GM19463 (cell line): ENCODE measurements at regions not wholly inside any gene's neighbourhood (a gene's known extent, or its start where the extent isn't known, plus 50 kb on each side); places are given as distances from the start of the nearest gene placed in this dataset.
"Not testable (repeated sequence)": the region's sequence is repeated elsewhere in the genome, so short reads cannot be mapped to it uniquely, and the experiment has no call there.

ENCODE experiments used
- ATAC-seq: cut with Tn5 transposase; IDR thresholded peaks from one replicate; pipeline ENCODE4 v1.9.1; 2021; ENCODE audit warnings: mild to moderate bottlenecking, moderate library complexity; ENCODE audit not compliant: unreplicated experiment

DNA sequence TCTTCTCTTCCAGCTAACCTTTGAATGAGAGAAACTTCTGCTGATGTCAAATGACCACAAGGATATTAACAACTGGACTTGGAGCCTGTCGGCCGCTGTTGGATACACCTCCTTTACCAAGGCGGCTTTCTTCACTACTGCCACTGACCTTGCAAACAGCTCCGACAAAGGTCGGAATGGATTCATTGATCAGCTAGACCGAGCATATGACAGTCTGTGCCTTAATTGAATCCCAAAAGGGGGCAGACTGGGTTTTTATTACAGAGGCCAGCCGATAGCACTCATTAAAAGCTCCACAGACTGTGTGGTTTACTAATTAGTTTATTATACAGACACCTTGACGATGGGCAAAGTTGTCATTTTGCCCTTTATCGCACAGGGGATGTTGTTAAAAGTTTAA is 394.5 kb downstream of the RERGL start:
- ATAC-seq, result no peak

DNA sequence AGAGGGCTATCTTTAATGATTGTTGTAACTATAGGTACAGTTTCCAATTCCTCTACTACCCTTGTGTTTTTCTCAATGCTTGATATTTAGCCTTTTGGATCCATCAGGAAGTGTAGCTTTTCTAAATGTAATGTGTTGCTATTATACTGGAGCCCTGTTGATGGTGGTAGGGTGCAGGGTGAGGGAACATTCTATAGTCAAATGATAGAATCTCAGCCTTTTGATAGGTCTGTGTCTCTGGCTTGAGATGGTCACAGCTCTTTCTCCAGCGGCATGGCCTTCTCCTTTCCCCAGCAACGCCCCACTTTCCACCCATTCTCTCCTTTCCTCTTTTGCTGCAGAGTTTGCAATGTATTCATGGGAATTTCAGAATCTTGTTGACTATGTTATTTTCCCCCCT is 398.6 kb downstream of the RERGL start:
- no peak for ATAC-seq

DNA sequence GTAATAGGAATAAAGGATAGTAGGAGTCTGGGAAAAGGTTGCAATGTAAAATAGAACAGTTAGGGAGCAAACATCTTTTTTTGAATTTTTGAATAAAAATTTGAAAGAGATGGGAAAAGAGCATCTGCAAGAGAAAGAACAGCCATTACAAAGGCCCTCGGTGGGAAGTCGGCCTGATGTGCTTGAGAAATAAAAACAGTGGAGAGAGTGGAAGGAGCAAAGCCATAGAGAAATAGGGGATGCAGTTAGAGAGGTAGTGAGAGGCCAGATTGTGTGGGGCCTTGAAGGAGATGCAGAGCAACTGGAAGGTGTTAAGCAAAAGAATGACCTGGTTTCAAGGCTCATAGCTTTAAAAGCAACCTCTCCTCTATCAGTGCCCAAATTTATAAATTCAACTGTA is 409.8 kb downstream of the RERGL start:
- ATAC-seq, result no peak

- ATAC-seq, result no peak
Measured at GRCh38 chr12:17666641-17667324, 423.2 kb downstream of the RERGL start.

DNA sequence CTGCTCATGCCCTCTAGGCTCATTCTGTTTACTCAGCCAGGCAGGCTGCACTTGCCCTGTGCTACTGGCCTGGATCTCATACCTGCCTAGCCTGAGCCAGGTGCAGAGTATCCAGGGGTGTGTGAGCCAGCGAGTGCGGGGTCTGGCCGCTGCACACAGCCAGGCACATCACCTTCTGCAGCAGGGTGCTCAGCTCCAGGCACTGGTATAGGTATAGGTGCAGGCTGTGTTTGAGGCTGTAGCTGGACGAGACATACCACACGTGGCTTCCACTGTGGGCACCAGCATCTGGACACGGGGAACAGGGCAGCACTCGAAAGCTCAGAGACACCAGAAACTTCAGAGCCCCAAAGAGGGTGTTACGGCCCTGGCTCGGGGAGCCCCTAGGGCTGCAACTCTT is 424.2 kb downstream of the RERGL start:
- ATAC-seq, result no peak

DNA sequence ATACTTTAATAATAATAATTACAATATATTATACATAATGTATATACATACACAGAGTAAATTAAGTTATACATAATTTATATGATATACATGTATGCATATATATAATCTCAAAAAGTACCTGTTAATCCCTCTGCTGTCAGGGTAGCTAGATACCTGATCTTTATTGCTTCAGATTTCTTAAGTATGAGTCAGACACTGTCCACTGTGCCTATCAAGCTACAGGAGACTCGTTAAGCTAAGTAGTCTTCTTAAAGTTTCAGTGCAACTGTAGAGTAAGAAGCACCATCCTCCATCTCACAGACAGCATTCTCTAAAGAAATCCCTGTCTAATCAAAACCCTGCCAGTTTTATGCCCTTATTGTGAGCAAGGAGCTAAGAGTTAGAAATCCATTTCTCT is 428.7 kb downstream of the RERGL start:
- no peak for ATAC-seq

- ATAC-seq, result no peak
Measured at GRCh38 chr12:17652436-17652835, 437.6 kb downstream of the RERGL start.

DNA sequence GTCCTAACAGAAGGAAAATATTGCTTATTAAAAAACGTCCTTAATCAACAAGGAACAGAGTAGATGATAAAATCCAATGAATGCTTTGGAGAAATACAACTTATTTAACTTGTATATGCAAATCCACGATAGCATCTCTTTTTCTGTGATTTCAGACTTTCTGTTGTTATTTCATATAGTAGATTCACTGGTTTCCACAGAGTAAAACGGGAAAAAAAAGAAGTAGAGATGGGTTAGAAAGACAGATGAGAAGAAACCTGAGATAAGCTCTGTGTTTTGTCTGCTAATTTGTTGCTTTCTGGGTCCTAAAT is 447.7 kb downstream of the RERGL start:
- no peak for ATAC-seq

DNA sequence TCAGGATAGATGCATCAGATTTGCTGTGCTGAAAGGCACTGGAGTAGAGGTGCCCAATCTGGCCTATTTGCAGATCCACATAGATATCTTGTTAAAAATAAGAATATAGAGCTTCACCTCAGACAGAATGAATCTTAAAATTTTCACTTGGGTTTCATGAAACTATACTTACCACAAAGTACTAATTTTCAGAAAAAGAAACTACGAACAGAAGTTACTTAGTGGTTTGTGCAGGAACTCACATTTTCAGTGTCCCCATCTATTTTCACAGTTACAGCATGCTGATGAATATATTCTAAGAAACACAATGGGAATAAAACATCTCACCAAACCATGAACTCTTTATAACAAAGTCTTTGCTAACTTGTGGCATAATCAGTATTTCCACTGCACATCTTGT is 449.4 kb downstream of the RERGL start:
- peak; percentile 57 for ATAC-seq

- no peak for ATAC-seq
Measured at GRCh38 chr12:17618831-17619230, 471.2 kb downstream of the RERGL start.

DNA sequence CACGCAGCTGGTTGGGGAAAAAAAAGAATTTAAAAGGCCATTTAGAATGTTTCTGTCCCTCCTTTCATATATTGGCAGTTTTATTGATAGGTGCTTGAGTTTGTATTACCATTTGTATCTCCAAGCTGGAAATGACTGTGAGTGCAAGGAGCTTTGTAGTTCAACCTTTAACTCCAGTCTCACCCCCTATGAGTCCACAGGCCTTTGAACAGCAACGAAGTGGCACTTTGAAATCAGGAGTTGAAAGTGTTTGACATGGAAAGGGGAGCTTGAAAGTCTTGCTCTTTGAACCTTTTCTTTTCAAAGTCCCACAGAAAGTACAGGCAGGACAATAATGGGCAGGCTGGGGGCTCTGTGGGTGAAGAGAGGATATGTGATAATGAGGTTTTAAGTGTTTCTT is 480.3 kb downstream of the RERGL start:
- ATAC-seq, result no peak

DNA sequence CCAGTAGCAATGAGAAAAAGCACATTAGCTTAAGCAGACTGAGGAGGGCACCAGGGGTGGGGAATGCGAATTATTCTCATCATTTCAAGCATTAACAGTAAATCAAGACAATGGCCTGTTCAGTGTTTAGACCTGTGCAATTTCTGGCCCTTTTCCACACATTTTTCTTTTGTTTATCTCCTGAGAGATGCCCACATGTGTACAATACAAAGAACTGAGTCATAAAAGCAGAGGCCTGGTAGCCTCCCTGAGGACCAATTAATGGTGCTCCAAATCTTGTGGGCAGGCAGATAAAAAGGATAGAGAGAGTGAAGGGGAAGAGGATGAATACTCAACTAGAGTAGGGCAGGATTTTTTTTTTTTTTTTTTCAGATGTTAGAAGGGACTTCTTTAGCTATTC is 480.8 kb downstream of the RERGL start:
- no peak for ATAC-seq

DNA sequence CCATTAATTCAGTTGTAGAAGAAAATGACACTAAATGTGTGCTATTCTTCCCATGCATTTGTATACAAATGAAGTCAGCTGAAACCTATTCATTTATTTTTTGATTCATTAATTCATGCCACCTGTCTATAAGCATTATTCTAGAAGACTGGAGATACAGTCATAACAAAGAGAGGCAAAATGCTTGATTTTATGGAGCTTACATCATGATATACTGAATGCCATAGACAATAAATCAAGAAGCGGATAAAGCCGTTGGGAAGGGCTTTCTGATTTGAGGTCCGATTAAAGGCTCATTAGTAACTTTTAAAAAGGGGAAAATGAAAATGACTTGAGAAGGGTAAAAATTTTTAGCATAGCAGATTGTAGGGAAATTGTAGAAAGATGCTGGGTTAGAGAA is 494.9 kb downstream of the RERGL start:
- ATAC-seq, result no peak

DNA sequence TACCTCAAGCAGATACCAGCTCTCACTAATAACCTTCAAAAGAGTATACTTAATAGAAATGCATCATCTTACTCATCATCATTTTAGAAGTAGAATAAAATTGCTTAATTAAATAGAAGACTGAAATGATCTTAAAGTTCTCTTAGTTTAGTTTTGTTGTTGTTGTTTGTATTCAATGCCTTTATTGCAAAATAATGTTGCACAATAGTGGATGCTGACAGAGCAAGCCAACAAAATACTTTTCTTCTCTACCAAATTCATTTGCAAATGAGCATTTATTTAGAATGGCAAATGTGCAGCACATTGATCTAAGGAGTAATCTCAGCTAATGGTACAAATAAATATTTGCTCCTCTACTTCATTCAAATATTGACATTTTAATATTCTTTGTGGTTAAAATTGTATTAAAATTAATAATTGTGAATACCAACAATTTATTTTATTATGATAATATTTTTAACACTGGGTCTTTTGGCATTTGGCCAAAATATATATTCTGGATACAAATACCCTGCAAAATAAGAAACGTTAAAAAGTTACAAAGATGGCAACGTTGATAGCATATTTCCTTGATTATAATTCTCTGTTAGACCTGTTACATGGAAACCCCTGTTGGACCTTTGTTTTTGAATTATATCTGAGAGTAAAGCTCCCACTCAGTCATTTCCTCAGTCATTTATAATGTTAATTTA is 496.1 kb downstream of the RERGL start:
- ATAC-seq, result no peak

DNA sequence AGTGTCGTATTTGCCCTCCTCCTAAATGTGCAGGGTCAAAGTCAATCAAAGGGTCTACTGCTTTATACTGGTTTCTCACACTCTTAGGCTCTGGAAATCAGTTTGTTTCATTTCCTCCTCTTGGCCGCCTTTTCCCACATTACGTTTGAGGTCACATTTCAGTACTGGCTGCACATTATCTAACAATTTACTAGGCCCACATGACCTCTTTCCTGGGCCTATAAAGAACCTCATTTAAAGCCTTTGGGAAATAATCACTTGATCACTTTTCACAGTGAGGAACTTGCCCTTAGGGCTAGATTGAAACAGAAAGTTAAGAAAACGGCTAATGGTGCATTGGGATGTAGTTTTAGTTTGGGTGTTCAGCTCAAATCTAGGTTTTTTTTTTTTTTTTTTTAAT is 497.5 kb downstream of the RERGL start:
- ATAC-seq, result no peak

DNA sequence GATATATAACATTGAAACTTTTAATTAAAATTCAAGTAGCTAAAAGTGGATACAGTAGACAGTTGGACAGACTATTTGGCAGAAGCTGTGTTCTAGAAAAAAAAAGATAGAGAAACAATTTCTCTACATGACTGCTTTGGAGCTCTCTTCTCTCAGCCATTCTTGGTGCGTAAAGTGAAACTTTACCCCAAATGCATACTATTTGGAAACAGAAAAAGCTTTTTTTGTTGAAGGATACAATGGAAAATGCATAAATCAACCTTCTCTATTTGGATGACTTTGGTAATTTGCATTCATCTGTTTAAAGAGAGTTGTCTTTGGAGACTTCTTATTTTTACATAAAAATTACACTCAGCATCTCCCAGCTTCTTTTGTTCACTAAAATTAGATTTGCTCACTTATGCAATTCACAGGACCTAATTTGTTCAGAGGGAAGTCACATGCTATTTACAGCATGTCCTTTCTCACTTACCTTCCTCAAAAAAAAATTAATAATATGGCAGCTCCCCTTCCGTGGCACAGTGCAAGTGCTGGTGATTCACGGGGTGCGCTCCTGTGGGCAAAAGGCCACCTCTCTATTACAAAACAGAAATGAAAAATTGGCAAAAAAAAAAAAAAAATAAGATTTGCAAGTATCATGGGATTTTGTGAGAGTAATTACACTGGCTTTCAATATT is 498.9 kb downstream of the RERGL start:
- ATAC-seq, result no peak

DNA sequence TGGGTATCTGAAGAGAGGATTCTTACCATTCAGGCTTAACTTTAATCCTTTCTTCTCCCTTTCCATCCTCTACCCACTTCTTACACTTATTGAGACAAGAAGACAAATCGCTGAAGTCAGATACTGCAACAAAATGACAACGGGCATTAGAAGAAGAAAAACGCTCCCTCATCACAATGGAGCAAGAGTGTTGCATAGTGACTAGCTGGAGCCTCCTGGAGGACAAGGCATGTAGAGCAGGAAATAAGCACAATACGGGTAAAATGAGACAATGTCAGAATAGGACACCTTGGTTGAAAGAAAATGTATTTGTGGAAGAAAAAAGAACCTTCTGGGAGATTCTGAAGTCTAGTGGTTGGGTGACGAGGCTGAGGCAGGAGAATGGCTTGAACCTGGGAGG is 501.0 kb downstream of the RERGL start:
- ATAC-seq, result no peak

DNA sequence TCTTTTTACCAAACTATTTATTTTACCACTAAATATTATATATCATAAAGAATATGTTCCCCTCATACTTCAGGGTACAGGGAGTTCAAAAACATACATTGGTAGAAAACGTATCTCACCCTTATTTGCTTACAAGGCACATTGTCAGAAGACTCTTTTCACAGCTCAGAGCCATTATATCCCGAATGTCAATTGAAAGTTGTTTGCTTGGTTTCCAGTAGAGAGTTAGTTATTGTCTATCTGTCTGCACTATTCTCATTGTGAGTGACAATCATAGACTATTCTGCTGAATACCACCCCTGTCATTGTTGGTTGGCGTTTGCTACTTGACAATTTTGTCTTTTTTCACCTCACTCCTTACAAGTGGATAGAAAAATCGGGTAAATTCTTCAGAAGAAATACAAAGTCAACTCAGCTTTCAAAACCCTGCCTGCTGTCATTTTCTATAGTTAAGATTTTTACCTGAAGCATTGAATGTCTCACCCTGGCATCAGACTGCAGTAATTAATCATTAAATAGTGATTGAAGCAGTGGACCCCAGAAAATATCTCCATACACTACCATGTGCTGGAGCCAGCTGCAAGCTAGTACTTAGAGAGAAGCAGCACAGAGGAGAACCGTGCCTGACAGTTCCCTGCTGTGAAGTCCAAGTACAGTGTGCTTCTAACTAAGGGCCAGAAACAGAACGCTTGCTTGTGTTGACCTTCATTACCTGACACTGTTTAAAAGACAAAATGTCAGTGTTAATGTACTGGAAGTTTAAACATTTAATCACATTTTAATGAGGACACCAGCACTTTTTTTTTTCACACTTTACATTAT is 510.6 kb downstream of the RERGL start:
- ATAC-seq, result no peak

- no peak for ATAC-seq
Measured at GRCh38 chr12:17577405-17577804, 512.6 kb downstream of the RERGL start.

- ATAC-seq, result no peak
Measured at GRCh38 chr12:17572250-17572649, 517.7 kb downstream of the RERGL start.

- ATAC-seq, result no peak
Measured at GRCh38 chr12:17571047-17571446, 518.9 kb downstream of the RERGL start.

DNA sequence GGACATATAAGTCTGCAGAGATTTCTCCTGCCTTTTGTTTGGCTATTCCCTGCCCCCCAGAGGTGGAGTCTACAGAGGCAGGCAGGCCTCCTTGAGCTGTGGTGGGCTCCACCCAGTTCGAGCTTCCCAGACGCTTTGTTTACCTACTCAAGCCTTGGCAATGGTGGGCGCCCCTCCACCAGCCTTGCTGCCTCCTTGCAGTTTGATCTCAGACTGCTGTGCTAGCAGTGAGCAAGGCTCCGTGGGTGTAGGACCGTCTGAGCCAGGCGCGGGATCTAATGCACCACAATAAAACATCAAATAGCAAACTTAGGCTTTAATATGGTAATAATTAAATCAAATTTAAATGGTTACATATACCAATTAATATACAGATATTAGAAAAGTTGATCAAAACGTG is 525.4 kb downstream of the RERGL start:
- ATAC-seq, result not testable (repeated sequence)
